NCI-H1092 (cell line): ENCODE measurements at regions not wholly inside any gene's neighbourhood (a gene's known extent, or its start where the extent isn't known, plus 50 kb on each side); places are given as distances from the start of the nearest gene placed in this dataset.

Experiments used
- DNase-seq: peaks from one replicate; lab custom pipeline; 2025; lab: John Stamatoyannopoulos, UW

DNA sequence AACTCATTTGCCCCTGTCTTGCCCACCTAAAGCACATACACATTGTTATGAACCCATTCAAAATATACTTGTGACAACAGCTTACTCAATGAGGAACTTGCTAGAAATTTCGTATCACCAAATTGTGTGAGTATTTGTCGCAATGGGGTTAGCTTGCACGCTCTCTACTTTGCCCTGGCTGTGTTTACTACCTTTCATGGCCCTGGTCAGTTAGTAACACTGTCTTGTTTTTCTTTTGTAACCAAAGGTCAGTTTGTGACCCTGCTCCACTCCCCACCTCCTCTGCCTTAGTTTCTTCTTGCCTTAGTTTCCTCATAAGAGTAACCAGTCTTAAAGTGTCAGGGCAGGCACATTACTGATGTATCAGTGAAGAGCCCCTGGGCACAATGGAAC is 205.8 kb upstream of the EEA1 start:
- no peak for DNase-seq

DNA sequence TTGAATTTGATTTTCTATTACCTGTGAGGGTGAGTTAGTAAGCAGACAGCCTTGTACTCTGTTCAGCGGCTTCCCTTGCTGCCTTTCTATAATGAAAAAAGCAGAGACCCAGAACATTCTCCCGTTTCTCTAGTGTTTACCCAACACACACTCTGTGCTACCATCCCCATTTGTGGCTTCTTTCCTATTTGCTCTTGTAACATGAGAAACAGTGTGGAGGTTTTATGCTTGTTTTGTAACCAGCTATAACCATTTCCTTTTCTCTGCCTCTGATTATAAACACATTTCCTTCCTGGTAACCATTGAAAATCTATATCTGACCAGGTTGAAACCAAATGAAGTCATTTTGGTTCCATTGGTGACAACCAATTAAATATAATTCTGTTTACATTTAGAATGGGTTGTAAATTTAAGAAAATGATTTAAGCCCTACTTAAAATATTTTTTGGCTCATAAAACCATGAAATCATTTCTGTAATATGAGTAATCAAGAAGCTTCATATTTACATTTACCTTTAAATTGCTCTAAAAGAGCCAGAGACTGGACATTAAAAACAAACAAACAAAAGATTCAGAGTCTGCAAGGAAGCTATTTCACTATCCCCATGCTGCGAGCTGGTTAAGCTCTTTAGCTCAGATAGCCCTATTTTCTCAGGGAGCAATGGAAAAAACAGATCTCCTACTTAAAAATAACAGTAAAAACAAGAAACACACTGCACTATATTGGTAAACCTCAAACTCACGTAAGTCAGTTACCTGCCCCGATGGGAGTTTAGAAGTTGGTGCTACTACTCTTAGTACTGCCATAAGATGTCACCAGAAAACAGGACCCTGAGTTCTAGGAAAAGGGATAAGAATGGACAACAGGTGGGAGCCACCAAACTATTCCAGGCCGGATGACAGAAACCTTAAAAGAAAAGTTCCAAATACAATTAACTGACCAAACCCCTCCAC is 206.5 kb upstream of the EEA1 start:
- DNase-seq, result peak; percentile 83

DNA sequence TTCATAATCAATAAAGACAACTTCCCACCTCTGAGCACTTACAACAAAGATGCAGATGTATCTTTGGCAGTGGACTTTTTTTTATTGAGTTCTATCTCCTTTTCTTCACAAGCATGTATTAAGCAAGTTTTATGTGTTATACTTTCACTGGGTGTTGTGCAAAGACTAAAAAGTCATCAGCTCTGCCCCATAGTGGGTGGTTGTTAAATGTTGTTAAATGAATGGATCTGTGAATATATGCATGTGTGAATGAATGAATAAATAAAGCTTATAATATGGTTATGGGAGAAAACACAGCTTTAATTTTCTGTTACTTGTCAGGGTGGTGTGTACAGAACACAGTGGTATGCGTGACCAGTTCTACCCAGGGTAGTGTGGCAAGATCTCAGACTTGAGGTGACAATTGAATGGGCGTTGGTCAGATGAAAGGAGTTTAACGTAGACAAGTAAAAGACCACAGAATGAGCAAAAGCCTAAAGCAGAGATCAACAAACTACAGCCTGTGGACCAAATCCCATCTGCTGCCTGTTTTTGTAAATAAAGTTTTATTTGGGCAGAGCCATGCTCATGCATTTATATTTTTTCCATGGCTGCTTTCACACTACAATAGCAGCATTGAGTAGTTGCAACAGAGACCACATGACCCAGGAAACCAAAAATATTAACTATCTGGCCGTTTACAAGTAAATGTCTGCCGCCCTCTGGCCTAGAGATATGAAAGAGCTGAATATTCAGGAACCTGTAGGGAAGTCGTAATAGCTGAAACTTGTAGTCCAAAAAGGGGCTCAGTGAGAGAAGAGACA is 207.4 kb upstream of the EEA1 start:
- no peak for DNase-seq

DNA sequence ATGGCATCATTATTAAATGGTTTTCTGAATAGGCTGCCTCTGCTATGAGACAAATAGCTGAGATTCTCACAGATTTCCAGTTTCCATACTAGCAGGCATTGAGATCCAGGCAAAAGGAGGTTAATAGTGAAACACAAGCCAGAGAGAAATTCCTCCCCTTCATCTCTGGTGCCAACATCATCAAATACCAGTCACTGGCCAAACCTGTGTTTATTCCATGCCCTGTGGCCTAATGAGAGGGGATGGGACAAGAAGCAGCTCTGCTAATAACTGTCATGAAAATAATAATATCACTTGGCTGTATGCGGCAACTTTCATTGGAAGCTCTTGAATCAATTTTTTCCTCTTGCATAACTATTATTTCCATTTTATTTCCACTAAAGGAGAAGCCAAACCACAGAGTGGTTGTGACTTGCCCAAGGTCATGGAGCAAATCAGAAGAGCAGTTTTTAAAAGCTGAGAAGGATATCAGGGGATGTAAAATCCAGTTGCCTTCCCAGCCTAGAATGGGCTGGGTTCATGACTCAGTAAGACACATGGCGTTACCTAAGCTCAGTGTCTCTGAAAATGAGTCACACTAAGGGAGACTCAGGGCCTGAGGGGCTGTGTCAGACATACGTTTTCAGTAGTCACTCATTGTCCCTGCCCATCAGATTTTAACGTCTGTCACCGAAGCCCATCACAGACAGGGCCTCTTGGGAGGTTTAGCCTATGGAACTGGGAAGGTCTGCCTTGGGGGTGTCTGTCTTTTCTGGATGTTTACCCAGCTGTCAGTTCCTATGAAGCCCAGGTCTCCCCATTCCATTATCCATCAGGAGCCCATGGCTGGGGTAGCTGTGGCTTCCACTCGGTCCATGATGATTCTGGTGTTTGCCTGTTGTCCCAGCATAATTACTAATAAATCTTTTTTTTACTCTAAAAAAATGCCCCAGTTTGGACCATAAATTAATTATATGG is 208.8 kb upstream of the EEA1 start:
- DNase-seq, result no peak

DNA sequence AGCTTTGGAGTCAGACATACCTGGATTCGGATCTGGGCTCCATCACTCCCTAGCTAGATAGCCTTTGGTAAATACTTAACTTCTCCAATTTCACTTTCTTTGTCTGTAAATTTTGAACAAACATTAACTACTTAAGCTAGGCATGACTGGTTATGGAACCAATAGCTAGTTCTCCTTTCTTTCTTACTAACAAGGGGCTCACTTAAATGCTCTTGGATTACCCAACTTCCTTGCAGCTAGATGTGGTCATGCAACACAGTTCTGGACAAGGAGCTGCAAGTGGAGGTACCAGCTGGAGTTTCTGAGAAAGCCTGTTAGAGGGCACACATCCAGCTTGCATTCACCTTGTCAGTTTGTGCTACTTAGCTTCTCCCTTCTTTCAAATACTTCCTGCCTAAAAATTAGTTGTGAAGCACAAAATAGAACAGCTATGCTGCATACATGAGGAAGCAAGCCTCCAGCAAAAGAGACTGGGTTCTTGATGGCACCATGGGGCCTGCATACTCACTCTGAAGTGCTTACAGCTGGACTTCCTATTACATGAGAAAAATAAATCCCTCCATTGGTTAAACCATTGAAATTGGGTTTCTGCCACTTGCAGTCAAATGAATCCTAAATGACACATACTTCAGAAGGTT is 210.1 kb upstream of the EEA1 start:
- no peak for DNase-seq

DNA sequence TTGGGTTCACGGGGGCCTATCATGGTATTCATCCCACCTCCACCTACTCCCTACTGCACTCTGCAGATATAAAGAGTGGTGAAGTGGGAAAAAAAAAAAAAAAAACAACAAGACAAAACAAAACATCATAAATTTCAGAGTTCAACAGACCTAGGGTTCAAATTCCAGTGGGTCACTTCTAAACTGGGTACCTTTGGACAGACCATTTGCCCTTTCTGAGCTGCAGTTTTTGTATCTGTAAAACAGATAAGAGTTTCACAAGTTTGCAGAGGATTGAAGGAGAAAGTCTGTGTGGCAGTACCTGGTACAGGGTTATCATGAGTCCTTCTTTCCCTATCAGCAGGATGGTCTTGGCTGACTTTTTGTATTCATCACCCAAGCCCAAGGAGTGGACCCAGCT is 211.2 kb upstream of the EEA1 start:
- DNase-seq, result no peak

DNA sequence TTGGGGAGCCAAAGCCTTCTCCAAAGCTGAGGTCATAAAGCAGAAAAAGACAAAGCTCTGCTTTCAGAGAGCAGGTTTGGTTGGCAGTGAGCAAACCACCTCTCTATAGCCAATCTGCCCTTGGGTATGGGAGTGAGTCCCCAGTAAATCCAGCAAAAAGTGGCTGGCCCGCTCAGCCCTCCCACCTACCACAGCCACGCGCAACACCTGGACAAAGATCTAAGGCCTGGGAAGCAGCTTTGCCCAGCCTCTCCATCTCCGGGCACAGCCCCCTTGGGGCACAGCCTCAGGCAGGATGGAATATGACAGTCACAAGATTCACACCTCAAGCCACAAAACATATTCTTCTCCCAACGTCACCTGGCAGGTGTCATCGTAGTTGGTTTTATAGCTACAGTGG is 211.7 kb upstream of the EEA1 start:
- no peak for DNase-seq

DNA sequence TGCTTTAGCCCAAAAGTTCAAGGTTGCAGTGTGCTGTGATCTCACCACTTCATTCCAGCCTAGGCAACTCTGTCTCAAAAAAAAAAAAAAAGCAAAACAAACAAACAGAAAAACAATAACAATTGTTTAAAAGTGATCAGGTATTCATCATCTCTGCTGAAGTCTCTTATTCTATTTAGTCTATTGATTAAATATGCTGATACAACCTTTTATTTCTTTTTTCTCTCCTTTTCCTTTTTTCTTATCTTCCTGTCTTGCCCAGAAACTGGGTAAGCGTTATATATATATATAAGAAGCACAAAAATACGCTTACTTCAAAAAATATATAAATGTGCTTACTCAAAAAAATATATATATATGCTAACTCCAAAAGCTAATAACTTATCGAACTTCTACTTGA is 213.8 kb upstream of the EEA1 start:
- DNase-seq, result no peak

DNA sequence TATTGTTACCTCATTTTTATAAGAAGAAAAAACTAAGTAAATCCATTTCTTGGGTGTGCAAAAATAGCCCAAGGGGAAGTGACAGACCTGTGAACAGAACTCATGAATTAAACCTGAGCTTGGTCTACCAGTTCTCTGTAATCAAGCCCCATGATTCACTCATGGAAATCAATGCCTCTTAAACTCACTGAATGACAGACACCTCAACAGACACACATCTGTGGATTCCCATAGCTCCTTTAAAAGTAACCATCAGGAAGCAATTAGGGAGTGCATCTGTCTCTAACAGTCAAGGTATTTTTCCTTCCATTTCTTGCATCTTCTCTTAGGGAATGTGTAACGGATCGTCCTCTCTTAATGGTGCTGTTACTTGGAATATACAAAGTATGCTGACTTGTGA is 215.0 kb upstream of the EEA1 start:
- no peak for DNase-seq

DNA sequence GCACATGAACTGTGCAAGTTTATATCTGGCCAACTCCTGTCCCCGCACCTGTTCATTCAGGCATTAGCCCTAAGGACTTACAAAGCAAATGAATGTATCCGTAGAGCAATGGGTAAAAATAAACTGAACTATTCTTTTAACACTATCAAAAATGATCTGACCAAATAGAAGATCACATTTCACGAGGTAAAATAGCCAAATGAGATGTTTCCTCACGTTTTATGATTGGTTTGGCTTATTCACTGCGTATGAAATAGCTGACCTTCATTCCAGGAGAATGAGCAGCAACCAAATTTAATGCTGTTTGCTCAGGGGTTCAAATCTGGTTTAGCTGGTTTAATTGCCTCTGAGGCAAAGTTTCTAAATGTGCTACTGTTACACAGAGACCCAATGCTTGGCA is 216.0 kb upstream of the EEA1 start:
- DNase-seq, result no peak

DNA sequence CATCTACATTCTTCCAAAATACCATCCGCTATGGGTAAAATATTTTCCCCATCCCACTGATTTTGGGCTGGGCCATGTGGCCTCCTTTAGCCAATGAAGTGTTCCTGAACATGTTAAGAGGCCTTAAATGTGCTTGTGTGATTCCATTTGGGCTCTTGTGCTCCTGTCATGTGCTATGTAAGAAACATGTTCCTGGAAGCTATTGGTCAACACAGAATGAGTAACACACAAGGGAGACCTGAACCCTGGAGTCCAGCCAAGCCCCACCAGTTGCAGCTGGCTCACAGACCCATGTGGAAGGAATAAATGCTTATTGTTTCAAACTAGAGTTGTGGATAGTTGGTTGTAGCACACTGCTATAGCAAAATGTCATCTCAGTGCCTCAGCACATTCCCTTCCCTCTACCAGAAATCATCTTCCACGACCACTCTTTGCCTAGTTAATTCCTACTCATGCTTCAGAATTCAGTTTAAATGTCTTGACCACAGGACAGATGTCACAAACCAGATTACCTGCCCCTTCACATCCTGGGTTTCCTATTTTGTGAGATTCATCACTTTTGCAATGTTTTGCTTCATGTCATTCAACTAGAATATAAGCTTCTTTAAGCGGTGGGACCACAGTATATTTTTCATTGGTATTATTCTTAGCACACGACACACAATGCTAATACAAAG is 217.3 kb upstream of the EEA1 start:
- DNase-seq, result no peak

DNA sequence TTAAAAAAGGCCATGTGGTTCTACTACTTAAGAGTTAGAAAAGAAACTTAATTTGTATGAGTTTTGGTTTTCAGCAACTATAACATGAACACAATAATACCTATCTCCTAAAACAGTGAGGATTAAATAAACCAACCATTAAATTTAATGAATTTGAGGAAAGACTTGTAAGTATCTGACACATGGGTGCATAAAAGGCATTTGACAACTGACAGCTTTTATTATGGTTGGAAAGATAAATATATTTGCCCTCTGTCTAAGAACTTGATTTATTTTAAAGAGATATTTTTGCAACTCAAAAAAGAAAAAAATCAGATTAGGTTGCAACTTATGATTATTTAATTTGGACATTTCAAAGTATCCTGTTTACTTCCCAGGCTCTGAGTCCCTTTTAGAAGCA is 217.9 kb upstream of the EEA1 start:
- no peak for DNase-seq

DNA sequence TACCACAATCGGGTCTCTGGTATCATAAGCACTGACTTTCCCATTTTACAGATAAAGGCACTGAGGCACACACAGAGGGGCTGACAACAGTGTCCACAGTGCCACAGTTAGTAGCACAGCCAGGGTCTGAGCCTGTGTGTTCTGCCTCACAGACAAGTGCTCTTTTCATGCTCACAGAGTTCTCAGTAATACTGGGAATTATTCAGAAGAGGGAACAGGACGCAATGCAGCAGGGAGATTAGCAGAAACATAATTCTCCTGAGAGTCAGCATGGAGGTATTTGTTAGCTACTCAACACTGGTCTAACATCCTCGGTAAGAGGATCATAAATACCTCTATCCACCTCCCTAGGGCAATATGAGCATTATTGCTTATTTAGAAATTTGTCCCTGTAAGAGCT is 219.3 kb upstream of the EEA1 start:
- no peak for DNase-seq

DNA sequence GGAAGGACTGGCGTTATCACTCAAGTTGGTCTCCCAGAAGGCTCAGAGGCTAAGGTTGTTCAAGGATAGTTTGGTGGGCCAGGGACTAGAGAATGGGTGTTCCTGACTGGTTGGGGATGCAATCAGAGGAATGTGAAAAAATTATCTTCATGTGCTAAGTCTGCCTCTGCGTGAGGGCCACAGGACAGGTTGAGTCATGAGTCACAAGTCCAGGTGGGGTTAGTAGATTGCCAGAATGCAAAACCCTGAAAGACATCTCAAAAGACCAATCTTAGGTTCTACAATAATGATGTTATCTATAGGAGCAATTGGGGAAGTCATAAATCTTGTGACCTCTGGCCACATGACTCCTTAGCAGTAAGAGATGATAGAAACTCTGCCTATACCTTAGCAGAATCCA is 220.1 kb upstream of the EEA1 start:
- DNase-seq, result no peak

DNA sequence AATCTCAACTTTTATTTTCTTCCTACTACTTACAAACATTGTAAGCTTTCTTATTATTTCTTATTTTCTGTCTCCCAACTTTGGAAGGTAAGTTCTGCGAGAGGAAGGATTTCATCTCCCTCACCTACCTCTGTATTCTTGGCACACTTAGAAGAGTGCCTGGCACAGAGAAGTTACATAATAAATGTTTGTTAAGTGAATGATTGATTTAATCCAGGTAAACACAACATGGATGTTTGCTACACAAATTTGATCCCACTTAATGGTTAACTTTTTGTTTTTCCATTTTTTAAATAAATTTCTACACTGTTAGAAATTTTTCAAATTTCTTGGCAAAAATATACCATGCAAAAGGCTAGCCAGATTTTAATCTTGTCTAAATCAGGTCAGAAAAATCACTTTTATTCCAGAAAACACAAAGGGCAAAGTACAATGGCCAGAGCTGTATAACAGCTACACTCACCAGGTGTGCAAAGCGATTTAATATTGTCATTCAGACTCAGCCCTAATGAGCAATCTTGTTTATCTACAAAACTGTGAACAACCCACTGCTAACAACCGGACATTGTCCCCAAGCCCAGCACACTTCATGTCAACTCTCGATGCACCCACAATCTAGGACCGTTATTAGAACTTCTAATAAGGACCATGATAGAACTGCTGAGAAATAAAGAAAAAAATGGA is 222.1 kb upstream of the EEA1 start:
- DNase-seq, result no peak

DNA sequence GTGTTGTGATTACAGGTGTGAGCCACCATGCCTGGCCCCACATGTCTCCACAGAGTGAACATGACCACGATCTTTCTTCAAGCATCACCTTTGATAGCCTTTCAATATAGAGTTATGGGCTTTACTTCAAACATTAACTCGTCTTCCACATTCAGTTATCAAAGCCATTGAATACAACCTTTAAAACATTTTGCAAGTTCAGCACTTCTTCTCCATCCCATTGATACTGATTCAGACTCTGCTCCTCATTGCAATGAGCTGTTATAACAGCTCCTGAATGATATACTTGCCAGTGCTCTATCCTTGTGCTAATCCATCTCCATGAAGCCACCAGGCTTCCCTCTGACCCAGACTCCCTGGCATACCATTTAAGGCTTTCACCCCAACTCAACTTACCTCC is 223.5 kb upstream of the EEA1 start:
- DNase-seq, result no peak

DNA sequence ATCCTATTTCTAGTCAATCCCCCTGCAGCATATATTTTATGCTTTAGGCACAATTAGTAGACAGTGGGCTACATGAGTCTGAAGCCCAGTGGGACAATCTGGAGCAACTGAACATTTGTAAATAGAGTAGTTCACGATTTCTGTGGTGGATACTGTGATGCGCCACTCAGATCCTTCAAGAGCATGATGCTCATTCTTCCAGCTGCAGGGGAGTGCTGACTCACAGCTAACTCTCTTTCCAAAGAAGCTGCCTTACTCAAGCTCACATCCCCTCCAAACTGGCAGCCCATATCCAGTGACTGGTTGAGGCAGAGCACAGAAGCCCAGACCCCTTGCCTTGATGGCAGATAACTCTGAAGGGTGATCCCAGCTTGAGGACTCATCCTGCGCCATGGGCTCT is 224.2 kb upstream of the EEA1 start:
- no peak for DNase-seq

DNA sequence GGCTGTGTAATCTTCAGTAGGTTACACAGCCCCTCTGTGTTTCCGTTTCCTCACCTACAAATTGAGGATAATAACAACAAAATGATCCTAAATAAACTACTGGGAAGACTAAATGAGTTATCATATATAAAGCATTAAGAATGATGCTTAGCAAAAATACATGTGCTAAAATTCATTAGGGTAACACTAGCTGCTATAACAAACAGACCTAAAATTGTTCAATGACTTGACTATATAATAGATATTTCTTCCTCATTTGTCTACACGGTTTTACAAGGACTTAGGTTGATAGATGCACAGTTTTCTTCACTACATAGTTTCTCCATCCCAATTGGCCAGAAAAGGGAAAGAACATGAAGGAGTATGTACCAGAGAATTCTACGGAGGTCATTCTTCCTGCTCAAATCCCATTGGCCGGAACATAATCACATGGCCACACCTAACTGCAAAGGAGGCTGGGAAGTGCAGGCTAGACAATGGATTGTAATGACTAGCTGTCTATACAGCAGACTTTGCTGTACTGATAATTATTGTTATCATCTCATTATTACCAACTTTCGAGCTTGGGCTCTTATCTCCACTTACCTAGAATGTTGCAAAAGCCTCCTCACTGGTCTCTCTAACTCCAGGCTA is 223.5 kb upstream of the NUDT4 start:
- DNase-seq, result no peak

DNA sequence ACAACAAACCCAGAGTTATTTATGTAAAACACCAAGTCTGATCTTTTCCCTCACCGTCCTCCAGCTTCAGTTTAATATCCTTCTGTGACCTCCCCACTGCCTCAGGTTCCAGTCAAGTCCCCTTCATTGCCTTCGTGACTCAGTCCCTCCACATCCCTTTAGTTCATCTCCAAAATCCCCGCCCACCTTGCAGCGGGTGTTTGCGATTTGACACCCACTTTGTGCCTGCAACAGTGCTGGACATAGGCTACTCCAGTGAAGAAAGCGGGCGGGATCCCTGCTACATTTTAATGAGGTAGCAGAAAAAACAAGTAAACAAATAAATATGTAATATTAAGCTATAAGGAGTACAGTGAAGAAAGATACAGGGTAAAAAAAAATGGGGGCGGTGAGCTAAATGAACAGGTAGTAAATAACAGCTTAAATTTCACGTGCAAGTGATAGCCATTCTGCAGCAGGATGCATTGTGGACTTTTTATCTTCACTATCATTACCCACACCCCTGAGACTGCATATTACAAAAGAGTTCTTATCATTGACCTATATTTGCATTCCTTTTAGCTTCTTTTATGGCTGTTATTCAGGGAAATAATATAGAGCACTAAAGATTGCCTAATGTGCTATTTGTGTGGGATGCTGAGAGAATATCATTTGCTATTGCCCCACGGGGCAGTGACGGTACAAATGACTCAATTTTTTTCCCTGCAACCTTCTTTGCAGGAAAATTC is 222.8 kb upstream of the NUDT4 start:
- no peak for DNase-seq
